NOMO-1 (cell line): ENCODE measurements at regions not wholly inside any gene's neighbourhood (a gene's known extent, or its start where the extent isn't known, plus 50 kb on each side); places are given as distances from the start of the nearest gene placed in this dataset.

ENCODE experiments used
- DNase-seq, 2 experiments: peaks; one replicate each; lab custom pipeline; 2025; ENCODE audit not compliant: unreplicated experiment in 2 of 2; lab: John Stamatoyannopoulos, UW

DNA sequence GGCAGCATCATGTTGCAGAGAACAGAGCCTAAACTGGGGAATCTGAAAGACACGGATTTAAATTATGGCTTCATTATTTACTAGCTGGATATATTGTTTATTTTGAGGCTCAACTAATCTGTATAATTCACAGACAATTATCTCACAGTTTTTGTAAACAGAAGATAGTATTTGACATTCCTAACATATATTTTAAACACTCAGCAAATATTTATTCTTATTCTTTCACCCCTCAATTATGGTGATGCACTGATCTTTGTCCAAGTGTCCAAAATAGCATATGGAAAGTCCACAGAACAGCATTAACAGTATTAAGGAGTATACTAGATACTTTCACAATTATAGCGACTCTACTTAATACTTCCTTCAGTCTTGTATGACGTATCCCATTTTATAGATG lies 257.0 kb downstream of the ADGRG6 start:
- DNase-seq, result no peak

DNA sequence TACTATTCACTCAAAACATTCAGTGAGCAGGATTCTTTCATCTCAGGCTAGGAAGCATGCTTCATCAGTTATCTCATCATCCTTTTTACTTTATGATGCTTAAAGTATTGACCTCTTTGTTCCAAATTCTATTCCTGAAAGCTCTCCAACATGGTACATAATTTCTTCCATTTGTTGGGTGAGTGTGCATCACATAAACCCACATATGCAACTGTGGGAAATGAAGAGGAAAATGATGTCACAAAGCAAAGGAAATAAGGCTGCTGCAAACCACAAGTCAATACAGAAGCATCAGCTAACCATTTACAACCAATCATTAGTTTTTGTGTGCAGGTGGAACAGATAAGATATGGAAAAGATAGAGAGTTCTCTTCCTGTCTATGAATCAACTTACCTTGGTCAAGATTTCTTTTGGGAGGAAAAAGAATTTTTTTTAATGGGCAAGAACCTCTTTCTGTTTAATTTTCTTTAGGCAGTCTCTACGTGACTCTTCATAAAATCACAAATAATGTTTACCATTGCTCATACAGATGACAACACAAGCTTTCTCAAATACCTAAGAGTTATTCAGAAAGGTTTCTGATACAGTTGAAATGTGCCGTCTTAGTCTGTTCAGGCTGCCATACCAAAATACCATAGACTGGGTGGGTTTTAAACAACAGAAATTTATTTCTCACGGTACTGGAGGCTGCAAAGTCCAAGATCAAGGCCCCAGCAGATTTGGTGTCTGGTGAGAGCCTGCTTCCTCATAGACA lies 259.9 kb downstream of the ADGRG6 start:
- no peak for DNase-seq

DNA sequence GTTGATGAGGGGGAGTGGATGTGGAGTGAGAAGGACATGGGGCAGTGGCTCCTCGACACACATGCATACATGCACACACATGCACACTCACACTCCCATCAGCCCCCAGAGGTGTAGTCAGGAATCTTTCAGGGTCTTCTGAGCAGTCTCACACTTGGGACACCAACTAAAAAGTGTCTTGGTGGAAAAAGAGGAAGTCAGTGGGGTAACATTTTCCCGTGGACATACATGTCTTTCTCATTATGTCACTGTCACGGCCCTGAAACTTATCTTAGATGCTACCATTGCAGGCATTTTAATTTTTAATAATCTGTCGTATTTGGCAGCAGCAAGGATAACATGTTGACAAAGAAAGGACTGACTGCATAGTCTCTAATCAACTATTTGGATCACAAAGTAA lies 261.1 kb downstream of the ADGRG6 start:
- DNase-seq, result no peak

DNA sequence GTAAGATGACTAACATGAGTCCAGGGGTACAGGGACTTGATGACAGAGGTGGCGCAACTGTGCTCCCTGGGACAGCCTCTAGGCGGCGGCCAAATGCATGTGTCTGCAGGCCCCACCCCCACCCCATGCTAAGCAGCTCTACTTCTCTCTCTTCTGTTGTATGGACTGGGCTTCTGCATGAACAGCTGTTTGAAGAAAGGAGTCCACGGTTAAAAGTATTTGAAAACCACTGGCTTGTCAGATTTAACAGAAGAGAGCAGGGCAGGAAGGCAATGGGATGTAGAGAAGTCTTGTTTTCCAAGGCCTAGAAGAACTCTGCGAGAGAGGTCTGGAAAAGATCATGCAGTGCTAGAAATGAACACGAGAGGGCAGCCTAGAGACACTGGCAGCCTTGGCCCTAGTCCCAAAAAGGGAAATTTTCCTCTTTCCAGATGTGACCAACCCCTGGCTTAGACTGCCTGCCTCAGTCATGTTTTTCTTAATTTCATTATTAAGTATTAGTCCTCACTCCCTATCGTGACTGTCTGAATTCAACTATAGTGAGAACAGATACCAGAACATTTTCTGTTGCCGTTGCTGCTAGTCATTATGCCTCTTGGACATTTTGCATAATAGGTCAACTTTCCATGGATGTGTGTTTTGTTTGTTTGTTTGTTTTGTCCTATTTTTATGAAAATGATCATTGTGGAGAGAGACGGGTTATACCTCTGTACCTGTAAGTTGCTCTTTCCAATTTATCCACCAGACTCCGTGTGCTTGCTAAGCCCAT lies 265.0 kb downstream of the ADGRG6 start:
- peak; percentile 6 to 31 for DNase-seq

DNA sequence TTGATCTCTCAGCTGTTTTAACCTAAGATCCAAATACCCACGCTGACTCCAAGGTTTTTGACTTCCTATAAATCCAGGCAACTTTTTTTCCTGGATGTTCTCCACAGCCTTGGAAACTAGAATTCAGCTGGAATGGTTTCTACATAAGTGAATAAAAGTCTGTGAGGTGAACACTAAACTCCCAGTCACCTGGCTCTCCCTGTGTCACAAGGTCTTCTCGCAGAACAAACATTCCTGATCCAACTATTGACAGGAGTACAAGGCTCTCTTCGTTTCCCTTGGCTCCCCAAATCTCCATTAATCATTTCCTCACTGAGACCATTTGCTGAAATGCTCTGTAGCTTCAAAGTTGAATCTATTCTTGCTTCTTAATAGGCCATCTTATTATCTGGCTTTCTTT lies 265.7 kb downstream of the ADGRG6 start:
- no peak for DNase-seq

DNA sequence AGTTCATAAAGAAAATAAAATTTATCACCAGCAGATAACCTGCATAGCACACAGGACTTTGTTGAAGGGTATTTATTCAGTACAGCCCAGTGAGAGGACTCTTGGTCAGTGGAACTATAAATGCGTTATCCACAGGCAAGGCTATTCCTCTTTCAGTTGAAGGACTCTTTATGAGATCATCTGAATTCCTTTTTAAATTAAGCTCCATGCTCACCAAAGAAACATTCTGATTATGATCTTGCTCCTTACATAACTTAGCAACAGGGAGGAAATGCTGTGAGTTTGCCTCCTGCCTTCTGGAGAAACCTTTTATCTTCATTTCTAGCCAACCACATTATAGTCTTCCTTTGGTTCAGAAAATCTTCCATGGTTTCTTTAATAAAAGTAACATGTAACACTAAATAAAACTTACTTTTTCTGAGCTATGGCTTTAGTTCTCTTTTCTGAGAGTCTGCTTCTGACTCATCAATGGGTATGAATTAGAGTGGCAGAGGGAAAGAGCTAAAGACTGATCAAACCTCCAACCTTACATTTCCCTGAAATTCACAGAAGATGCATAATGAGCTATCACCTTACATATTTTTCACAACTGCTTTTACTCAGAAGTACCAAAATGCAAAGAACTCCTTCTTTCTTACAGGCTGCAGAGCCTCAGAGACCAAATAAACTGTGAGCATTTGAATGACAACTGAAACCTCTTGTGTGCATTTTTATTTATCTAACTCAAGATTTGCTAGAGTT lies 267.2 kb downstream of the ADGRG6 start:
- DNase-seq, result no peak

DNA sequence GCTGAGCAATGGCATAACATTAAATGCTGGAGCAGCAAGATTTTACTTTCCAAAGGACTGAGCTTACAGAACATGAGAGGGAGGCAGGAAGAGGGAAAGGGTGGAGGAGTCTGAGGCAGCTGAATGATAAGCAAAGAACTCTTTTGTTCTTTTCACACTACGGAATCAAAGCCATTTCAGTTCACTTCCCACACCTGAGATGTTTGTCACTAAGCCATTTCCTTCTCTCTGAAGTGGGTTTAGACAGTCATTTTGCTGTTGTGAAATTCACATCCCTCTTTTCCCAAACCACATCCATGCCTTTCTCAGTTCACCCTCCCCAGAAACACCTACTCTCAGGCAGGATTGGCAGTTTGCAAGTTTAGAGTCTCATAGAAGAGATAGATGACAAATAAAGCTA lies 267.9 kb downstream of the ADGRG6 start:
- DNase-seq, result no peak

DNA sequence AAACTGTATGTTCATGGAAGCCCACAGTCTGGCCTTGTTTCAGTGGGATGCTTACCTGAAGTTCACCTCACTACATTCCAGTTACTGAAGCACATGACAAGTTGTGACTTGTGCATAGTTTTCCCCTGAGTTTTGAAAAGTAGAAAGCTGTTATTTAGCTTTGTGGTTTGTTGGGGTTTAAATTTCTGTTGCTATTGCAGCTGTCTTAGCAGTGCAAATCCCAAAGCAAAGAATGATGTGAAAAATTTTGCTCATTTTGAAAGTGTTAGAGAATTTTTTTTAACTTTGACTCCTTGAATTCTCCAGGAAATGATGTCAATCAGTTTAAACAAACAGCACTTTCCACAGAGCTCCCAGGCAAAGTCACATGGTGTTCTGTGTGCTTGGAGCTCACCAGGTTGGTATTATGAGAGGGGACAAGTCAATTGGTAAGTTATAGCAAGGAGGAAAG lies 268.4 kb downstream of the ADGRG6 start:
- DNase-seq, result no peak

DNA sequence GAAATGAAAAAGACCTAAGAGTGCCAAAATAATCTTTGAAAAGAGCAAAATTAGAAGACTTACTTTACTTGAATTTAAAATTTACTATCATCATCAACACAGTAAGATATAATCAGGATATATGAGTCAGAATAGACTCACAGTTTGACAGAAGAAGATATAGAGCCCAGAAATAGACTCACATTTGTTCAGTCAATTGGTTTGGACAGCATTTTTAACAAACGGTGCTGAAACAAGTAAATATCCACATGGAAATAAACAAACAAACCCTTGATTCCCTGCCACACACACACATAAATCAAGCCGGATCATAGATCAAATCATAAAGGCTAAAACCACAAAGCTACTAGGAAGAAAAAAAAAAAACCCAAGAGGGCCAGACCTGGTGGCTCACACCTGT lies 291.1 kb downstream of the ADGRG6 start:
- DNase-seq, result no peak

DNA sequence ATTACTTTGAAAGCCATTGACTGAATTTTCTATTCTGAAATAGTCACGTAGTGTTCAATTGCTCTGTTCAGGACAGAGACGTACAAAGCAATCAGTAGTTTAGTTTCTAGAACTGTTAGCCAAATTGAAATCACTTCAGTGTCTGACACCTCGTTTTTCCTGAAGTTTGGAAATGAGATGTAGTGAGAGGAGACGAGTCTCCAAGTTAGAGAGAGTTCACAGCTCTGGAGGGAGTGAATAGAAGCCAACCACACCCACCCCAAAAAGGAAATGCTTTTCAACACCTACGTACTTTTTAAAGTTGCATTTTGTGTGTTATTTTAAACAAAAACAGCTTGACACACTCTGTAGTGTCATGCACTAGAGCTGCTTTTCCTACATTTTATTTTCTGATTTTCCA lies 296.0 kb downstream of the ADGRG6 start:
- no peak for DNase-seq

DNA sequence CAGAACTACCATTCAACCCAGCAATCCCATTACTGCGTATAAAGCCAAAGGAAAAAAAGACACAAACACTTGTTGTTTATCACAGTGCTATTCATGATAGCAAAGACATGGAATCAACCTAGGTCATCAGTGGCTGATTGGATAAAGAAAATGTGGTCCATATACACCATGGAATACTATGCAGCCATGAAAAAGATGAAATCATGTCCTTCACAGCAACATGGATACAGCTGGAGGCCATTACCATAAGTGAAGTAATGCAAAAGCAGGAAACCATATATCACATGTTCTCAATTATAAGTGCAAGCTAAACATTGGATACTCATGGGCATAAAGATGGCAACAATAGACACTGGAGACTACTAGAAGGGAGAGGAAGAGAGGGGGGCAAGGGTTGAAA lies 299.6 kb downstream of the ADGRG6 start:
- DNase-seq, result no peak

DNA sequence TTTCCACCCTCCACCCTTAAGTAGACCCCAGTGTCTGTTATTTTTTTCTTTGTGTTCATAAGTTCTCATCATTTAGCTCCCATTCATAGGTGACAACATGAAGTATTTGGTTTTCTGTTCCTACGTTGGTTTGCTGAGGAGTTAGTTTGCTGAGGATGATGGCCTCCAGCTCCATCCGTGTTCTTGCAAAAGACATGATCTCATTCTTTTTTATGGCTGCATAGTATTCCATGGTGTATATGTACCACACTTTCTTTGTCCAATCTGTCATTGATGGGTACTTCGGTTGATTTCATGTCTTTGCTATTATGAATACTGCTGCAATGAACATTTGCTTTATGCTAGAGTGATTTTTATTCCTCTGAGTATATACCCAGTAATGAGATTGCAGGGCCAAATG lies 301.2 kb downstream of the ADGRG6 start:
- no peak for DNase-seq

DNA sequence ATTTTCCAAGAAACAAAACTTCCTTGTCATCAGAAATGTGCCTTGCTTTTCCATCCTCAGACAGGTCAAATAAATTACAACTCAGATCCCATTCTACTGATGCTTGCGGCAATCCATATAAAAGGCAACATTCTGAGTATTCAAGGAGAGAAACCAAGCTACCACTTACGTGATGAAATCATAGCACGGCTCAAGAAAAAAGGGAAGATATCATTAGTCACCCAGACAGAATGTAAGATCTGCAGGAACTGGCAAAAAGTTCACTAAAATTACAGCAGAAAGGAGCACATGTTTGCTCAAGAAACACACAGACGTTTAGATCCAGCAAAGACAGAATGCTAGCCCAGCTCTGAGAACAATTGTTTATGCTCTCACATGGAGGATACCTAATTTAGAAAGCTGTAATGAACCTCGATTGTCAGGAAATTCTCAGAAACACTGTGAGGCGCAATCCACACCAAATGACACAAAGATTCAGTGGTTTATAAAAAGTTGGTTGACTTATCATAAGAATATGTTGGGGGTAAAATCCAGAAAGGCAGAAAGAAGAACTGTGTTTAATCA lies 304.2 kb downstream of the ADGRG6 start:
- peak; percentile 35 to 58 for DNase-seq

DNA sequence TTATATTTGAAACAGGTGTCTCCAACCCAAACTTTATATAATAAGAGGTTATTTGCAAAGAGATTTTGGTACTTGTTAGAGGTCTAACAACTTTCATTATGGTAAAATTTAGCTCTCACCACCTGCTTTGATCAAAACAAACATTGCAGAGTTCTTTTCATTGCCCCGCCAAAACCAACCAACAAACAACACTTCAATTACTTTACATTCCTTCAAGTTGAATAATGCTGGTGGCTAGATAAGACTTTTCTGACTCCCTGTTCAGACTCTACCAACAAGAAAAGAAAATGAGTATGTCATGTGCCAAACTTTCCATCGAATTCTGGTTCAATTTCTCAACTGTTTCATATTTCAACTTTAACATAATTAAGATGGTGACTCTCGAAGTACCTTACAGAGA lies 311.1 kb downstream of the ADGRG6 start:
- no peak for DNase-seq

DNA sequence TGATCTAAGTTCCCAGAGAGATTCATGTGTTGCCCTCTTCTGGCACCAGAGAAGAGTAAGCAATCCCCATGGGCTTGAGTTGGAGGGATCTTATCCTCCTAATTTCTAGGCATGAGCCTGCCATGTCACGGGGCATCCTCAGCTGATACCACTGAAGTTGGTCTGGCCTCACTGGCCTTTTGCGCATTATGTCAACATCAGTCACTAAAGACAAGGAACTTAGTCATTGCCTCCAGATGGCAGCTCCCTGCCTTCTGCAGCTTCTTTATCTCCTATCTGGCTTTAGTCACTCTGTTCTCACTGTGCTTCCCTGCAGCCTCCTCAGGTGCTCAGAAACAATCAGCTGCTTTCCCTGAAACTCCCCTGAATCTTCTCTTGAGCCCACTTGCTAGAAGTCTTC lies 312.2 kb downstream of the ADGRG6 start:
- no peak for DNase-seq

DNA sequence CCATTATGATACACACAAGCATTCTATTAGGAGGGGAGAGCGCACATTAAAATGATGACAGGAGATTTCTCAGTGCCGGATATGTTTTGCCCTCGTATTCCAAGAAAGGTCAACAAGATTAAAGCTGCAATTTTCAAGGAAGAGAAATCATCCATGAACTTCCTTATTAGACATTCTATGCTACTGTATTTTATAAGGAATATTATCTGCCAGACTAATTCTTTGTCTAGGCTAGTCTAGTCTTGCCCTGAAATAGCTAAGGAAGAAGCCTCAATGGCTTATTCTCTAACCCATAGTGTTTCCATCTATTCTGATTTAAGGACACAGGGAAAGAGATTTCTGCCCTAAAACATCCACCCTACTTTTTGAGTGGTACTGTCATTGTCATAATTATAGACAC lies 315.4 kb downstream of the ADGRG6 start:
- no peak for DNase-seq

DNA sequence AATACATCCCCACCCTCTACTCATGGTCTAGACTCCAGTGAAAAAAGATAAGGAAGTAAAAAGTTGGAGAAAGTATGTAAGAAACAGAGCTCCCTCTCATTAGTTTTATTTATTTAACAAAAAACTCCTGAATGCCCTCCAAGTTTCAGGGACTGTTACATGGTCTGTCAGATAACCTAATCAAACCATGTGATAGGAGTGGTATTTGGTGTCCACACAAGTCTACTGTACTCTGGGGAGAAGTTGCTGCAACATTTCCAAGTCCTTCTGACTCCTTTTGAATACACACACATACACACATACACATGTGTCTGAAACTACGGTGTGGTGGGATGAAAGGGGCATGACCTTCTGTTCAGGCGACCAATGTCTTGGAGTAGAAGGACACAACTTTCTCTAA lies 320.0 kb downstream of the ADGRG6 start:
- no peak for DNase-seq

DNA sequence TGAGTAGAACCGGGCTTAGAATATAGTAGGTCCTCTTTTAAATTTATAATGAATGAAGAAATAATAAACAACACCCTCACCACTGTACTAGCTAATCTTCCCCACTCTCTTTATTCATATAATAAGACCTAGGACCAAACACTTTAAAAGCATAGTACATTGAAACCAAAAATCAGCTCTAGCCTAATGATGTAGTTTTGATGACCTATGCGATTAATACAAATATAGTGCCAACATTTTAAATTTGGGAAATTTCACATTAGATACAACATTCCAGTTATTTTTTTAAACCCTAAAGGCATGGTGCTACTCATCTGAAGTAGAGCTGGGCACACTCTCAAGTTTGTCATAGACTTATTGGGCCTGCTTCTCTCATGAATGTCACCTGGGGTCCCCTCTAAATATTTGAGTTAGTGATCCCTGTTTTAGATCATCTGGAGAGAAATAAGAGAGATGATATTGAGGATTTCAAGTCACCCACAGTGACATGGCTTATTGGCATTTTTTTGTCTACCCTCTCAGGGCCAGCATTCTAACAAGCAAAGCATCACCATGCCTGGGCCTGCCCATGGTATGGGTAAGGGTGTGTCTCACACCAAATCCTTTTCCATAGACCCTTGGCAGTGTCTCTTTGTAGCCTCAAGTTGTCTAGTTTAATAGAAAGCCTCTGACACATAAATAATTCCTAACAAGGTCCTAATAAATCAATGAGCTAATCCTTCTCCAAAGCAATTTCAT lies 319.8 kb downstream of the HIVEP2 start:
- no peak for DNase-seq

DNA sequence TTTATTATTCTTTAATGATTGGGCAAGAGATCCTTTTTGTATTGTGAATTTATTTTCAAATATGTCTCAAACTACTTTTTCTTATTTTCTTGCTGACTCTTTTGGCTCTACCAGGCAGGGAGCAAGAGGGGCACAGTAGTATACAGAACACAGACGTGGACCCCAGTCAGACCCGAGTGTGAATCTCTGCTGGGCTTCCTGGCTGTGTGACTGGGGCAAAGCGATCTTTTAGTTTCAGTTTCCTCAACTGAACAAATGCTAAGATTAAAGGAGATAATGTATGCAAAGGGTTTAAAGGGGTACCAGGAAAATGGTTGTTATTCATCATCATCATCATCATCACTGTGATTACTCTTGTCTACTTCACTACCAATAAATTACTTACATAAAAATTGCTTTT lies 317.5 kb downstream of the HIVEP2 start:
- no peak for DNase-seq

DNA sequence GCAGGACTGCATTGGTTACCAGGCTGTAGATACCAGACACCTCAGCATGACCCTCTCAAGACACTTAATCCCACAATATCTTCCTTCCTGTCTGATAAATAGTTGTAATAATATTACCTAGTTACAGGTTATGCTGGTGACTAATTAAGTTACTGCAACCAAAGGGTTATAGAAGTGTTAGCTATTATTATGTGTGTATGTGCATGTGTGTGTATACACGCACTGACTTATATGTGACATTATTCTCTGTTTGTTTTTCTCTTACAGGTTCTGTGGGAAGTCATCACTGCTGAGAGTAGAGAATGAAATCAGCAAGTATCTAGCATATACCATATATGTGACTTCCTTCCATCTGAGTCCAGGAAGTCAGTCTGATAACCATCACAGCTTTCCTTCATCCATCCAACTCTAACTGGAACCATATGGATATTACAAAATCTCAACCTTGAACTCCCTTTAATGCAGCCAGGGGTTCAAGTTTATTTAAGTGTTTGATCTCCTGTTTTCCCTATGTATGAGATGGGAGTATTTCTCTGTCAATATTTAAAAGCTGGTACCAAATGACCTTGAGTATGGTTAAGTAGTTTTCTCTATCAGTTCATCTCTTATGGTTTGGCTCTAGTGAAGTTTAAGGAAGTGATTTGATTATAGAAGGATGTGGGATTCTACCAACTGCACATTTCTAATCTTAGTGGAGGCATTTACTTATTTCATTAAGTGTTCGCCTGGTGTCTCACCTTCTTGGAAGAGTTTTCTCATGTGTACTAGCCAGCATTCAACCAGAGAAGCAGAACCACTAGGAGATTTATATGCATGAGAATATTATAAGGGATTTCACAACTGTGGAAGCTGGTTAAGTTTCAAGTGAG lies 313.2 kb downstream of the HIVEP2 start:
- DNase-seq, result no peak
